ENCODE measurements at regions not wholly inside any gene's neighbourhood (a gene's known extent, or its start where the extent isn't known, plus 50 kb on each side); places are given as distances from the start of the nearest gene placed in this dataset.

DNA sequence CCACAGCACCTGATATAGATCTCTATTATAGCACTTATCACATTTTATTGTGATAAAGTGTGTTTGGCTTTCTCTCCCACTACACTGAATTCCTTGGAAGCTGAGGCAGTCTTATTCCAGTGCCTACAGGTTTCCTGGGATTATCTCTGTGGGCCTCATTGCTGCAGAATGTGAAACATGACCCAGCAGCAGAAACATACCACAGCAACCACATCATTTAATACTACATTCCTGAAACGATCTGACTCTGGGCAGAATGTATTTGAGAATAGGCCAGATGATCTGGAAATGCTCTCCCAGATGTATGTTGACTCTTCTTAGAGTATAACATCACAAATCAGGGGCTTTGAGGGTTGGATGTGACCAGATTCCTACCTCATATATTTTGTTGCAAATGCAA, 323.5 kb upstream of the TANK start:
- H3K27ac Mint-ChIP-seq, result no peak overlapping the region; the same call in 1 of the 2 replicates
- ATAC-seq (no peak), DNase-seq (ENCODE audit: low spot score) (no peak)
- no peaks in the 10 kb centered on the region for H3K79me2 ChIP-seq (replicated peaks; ENCODE audit: insufficient read depth)
- no peaks in the 10 kb centered on the region for H3K27me3 ChIP-seq (ENCODE audit: insufficient read depth)
- H3K27ac ChIP-seq (ENCODE audit: low read depth), result no peak overlapping the region
- H3K4me1 ChIP-seq (ENCODE audit: insufficient read depth), result no peaks in the 10 kb centered on the region
- TF ChIP-seq ZNF331 (CRISPR knock-in tag; IDR thresholded peaks at IDR 0.05; ENCODE audit: low read depth) (no peak), ZNF114 (CRISPR knock-in tag; IDR thresholded peaks at IDR 0.05) (no peak), JUNB (IDR thresholded peaks at IDR 0.05; ENCODE audit: unreplicated experiment) (no peak), EZH2phosphoT487 (IDR thresholded peaks at IDR 0.05; ENCODE audit: unreplicated experiment) (no peak), EZH2 (IDR thresholded peaks at IDR 0.05; ENCODE audit: low read depth, unreplicated experiment) (no peak)
- TF ChIP-seq, protein P1, sequence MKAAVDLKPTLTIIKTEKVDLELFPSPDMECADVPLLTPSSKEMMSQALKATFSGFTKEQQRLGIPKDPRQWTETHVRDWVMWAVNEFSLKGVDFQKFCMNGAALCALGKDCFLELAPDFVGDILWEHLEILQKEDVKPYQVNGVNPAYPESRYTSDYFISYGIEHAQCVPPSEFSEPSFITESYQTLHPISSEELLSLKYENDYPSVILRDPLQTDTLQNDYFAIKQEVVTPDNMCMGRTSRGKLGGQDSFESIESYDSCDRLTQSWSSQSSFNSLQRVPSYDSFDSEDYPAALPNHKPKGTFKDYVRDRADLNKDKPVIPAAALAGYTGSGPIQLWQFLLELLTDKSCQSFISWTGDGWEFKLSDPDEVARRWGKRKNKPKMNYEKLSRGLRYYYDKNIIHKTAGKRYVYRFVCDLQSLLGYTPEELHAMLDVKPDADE (IDR thresholded peaks at IDR 0.05), result no peak
- TF ChIP-seq, protein P2, sequence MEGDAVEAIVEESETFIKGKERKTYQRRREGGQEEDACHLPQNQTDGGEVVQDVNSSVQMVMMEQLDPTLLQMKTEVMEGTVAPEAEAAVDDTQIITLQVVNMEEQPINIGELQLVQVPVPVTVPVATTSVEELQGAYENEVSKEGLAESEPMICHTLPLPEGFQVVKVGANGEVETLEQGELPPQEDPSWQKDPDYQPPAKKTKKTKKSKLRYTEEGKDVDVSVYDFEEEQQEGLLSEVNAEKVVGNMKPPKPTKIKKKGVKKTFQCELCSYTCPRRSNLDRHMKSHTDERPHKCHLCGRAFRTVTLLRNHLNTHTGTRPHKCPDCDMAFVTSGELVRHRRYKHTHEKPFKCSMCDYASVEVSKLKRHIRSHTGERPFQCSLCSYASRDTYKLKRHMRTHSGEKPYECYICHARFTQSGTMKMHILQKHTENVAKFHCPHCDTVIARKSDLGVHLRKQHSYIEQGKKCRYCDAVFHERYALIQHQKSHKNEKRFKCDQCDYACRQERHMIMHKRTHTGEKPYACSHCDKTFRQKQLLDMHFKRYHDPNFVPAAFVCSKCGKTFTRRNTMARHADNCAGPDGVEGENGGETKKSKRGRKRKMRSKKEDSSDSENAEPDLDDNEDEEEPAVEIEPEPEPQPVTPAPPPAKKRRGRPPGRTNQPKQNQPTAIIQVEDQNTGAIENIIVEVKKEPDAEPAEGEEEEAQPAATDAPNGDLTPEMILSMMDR (conservative IDR thresholded peaks at IDR 0.05; ENCODE audit: low read depth in 2 of 2), result no peak
- TF ChIP-seq, protein P3, sequence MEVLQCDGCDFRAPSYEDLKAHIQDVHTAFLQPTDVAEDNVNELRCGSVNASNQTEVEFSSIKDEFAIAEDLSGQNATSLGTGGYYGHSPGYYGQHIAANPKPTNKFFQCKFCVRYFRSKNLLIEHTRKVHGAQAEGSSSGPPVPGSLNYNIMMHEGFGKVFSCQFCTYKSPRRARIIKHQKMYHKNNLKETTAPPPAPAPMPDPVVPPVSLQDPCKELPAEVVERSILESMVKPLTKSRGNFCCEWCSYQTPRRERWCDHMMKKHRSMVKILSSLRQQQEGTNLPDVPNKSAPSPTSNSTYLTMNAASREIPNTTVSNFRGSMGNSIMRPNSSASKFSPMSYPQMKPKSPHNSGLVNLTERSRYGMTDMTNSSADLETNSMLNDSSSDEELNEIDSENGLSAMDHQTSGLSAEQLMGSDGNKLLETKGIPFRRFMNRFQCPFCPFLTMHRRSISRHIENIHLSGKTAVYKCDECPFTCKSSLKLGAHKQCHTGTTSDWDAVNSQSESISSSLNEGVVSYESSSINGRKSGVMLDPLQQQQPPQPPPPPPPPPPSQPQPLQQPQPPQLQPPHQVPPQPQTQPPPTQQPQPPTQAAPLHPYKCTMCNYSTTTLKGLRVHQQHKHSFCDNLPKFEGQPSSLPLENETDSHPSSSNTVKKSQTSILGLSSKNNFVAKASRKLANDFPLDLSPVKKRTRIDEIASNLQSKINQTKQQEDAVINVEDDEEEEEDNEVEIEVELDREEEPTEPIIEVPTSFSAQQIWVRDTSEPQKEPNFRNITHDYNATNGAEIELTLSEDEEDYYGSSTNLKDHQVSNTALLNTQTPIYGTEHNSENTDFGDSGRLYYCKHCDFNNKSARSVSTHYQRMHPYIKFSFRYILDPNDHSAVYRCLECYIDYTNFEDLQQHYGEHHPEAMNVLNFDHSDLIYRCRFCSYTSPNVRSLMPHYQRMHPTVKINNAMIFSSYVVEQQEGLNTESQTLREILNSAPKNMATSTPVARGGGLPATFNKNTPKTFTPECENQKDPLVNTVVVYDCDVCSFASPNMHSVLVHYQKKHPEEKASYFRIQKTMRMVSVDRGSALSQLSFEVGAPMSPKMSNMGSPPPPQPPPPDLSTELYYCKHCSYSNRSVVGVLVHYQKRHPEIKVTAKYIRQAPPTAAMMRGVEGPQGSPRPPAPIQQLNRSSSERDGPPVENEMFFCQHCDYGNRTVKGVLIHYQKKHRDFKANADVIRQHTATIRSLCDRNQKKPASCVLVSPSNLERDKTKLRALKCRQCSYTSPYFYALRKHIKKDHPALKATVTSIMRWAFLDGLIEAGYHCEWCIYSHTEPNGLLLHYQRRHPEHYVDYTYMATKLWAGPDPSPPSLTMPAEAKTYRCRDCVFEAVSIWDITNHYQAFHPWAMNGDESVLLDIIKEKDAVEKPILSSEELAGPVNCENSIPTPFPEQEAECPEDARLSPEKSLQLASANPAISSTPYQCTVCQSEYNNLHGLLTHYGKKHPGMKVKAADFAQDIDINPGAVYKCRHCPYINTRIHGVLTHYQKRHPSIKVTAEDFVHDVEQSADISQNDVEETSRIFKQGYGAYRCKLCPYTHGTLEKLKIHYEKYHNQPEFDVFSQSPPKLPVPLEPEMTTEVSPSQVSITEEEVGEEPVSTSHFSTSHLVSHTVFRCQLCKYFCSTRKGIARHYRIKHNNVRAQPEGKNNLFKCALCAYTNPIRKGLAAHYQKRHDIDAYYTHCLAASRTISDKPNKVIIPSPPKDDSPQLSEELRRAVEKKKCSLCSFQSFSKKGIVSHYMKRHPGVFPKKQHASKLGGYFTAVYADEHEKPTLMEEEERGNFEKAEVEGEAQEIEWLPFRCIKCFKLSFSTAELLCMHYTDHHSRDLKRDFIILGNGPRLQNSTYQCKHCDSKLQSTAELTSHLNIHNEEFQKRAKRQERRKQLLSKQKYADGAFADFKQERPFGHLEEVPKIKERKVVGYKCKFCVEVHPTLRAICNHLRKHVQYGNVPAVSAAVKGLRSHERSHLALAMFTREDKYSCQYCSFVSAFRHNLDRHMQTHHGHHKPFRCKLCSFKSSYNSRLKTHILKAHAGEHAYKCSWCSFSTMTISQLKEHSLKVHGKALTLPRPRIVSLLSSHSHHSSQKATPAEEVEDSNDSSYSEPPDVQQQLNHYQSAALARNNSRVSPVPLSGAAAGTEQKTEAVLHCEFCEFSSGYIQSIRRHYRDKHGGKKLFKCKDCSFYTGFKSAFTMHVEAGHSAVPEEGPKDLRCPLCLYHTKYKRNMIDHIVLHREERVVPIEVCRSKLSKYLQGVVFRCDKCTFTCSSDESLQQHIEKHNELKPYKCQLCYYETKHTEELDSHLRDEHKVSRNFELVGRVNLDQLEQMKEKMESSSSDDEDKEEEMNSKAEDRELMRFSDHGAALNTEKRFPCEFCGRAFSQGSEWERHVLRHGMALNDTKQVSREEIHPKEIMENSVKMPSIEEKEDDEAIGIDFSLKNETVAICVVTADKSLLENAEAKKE (CRISPR knock-in tag; IDR thresholded peaks at IDR 0.05), result no peak
- peaks cover 4% of the 10 kb centered on the region; the same call in 1 of the 3 replicates for H3K36me3 Mint-ChIP-seq (ENCODE audit: low read depth)
- no peak overlapping the region for H3K4me3 Mint-ChIP-seq
- H3K9me3 Mint-ChIP-seq, result no peaks in the 10 kb centered on the region
- H3K4me1 Mint-ChIP-seq, result no peaks in the 10 kb centered on the region; the same call in 2 of the 3 replicates
- no peaks in the 10 kb centered on the region for H3K36me3 ChIP-seq (ENCODE audit: insufficient read depth)
- no peak overlapping the region for H3K4me2 ChIP-seq
- H3K4me3 ChIP-seq, result no peak overlapping the region
- no peaks in the 10 kb centered on the region for H3F3A ChIP-seq (replicated peaks; ENCODE audit: low read depth)
- H2AFZ ChIP-seq, result no peak overlapping the region
- H3K27me3 Mint-ChIP-seq (ENCODE audit: insufficient read depth, low read depth, poor library complexity), result peaks cover 2% of the 10 kb centered on the region
- no peaks in the 10 kb centered on the region for H3K9me2 ChIP-seq (ENCODE audit: insufficient read depth)
- no peaks in the 10 kb centered on the region for H4K20me1 ChIP-seq (replicated peaks; ENCODE audit: insufficient read depth)
